Fibroblast of skin of right biceps (primary cell): ENCODE measurements at regions not wholly inside any gene's neighbourhood (a gene's known extent, or its start where the extent isn't known, plus 50 kb on each side); places are given as distances from the start of the nearest gene placed in this dataset.
"Not testable (repeated sequence)": the region's sequence is repeated elsewhere in the genome, so short reads cannot be mapped to it uniquely, and the experiment has no call there.

Experiments used
- DNase-seq: peaks from one replicate; pipeline ENCODE4 v3.0.0-alpha.2; 2013

DNA sequence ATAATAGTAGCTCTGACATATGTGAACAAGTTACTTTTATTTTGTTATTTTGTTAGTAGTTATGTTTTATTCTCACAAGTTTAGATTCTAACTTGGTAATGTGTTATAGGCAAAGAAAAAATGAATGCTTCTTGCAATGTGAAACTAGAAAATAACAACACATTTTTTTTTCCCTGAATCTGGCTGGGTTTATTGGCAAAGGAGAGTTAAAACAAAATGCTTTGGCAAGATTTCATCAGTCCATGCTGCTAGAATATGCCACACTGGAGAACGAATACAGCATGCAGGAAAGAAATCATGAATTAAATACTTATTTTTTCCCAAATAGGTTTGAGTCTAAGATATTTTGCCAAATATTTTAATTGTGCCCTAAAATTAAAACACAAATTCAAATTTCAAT lies 1048.1 kb upstream of the ACO1 start:
- DNase-seq, result no peak

DNA sequence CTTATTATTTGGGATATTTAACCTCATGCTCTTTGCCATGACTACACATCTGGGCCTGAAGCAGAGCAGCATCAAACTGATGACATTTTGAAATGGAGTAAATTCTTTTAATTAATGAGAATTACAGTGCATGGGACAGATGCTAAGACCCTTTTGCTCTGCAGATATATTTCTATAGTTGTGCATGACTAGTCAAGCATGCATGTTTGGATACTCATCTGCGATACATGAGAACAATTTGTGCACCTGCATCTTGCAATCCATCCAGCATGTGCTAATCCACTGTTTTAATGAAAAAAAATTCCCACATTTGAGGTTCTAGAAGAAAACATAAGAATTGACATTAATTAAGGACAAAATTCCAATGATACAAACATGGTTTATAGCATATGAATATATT lies 1047.6 kb upstream of the ACO1 start:
- no peak for DNase-seq

DNA sequence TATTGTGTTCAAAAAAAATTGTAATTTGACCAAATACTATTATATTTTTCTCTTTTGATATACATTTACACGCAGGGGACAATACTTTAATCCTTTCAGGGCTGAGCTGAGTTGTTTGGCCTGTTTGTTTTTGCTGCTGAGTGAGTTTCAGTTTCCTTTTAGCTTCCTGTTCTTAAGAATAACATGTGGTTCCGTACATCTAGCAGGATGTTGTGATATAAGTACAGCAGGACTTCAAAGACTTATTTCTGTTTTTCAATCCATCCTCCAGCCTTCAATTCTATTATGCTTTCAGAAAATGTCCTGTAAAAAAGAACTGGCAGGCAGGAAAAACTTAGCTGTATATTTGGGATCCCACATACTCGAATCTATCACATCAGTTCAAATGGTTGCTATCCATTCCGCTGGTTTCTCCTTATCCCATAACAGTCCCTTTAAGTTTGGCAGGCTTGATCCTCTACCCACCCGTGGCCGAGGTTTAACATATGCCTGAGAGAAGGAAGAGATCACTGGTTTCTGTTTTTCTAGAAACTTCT lies 1037.3 kb upstream of the ACO1 start:
- peak; percentile 10 for DNase-seq

DNA sequence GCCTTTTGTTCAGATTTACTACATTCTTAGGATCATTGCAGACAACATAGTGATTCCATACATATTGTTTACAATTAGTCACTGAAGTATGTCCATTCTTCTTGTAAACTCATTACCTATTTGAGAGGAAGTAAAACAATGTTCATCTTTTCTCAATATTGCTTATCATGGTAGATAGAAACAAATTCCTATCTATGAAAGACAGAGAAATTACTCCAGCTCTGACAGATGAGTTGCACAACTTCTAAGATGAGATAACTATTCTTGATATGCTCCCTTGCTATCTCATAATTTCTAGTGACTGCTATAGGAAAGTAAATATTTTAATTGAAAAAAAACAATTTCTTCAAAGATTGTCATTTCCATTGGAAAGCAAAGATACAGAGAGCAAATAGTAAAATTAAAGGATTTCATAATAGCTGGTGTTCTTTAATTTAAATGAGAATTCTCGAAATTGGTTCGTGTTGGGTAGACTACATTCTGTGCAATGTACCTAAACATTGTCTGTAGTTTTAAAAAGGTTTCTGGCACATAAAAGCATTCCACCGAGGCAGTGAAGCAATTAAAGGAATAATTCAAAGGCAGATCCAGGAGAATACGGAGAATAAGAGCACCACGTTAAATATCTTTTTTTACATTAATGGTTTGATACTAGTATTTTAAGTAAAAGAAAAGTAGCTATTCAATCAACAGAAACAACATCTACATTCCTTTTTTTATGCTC lies 1029.1 kb upstream of the ACO1 start:
- no peak for DNase-seq

DNA sequence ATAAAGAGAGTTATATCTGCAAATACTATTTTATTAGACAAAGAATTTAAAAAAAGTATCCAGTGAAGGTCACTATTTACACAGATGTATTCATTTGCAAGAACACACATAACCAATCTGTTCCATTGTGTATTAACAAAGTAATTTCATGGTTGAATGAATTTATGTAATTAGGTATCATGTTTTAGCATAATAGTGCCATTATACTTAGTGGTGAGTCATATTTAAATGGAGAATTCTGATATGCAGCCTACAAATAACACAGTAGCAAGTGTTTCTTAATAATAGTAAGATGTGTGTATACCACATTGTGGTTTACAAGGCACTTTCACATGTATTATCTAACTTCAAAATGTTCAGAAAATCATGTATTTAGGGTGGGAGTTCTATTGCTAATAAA lies 1028.5 kb upstream of the ACO1 start:
- DNase-seq, result no peak

DNA sequence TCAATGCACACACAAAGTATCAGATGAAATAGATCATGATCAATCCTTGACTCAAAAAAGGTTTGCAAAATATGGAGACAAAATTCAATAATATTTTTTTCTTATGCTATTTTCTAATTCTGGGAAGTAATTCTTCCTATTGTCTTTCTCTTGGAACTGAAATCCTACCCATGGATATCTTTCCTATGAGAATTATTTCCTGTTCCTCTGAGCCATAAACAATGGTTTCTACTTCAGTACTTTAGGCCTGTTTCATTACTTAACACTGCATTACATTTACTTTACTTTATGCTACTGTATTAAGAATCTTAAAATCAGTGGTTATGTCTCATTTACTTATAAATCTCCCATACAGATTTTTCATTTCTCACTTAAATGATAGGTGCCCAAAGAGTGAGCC lies 1025.4 kb upstream of the ACO1 start:
- DNase-seq, result no peak

DNA sequence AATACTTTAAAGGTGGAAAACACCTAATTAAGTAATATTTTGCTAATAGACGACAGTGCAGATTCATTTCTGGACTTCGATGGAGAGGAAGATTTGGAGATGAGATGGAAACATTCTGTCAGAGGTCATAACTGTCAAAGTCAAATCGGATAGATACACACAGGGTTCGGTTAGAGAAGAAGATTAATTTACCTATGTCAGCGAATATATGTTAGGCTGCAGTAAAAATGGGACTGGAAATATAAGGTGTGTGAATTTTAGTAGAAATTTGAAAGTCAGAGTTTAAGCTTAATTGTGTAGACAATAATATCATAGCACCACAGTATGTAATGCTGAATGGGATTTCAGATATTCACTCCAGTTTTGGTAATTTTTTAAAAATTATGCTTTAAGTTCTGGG lies 1020.3 kb upstream of the ACO1 start:
- no peak for DNase-seq

DNA sequence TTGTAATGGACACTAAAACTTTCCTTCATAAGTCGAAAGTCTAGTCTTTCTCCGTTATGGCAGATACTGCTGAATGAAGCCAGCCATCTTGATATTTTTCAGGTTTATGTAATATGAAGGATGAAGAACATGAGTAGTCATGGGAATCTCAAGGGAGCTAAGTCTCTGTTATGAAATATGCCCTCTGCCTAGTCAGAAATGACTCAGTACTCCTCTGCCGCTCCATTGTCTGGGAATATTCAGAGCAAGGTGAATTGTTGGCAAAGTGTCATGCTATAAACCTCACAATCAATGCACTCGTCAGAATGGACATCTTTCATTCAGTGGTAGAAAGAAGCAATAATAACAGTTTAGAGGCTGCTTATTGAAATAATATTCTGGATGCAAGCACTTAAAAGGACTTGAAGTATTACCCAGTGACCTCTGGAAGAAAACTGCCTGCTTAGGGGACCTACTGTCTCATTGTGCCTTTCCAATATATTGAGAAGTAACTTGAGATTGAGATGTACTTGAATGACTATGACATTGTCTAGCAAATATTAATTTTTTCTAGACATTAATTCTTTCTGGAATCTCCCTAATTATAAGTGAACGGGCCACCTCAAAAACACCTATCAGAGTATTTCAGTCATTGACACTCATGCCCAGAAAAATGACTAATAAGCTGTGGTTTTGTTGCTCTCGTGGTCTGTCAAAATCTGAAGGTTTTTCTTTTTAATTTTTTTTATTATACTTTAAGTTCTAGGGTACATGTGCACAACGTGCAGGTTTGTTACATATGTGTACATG lies 1011.5 kb upstream of the ACO1 start:
- no peak for DNase-seq

DNA sequence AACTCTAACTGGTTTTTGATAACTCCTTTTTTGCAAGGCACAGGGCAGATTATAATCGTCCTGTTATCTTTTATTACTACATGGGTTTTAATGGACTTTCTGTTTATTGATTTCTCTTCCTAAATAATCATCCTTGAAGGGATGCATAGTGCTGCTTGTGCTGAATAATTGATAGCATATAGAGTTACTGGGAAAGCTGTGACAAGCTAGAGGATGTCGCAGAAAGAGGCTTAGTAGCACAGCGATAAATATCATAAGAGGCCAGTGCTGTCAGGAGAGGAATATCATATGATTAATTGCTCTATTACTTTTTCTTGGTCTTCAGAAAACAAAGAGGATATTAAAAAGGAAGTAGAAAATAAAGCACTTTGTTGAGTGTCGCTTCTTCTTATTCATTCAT lies 1007.1 kb upstream of the ACO1 start:
- no peak for DNase-seq

DNA sequence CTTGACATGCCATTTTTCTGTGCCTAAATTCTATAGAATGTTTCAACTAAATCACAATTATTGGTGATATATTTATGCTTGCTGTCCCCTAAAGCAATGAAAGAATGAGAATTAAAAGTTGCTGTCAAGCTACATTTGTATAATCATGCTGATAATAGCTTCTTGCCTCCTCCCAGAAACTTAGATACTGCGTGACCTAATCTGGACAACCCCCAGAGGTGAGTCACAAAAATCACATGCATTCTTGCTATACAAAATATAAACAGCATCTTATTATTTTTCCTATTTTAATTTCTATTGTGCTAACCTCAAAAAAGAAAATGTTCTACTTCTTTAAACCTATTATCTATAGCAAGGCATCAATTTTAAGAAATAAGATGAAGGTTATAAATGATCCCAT lies 995.8 kb upstream of the ACO1 start:
- no peak for DNase-seq

DNA sequence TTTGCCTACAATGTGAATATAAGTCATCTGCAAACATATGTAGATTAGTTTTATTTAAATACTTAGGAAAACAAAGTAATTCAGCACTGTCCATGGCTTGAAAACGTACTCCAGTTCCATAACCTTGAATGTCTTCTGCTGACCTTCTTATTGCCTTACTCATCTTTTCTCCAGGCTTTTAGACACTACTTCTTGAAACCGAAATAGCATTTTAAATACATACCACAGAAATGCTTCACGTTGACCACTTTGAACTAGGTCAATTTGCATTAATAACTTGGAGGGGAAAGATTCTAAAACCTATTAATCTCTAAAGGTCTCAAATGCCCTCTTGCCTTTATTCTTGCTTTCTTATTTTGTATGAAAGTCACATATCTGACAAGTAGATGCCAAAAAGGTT lies 995.4 kb upstream of the ACO1 start:
- no peak for DNase-seq

DNA sequence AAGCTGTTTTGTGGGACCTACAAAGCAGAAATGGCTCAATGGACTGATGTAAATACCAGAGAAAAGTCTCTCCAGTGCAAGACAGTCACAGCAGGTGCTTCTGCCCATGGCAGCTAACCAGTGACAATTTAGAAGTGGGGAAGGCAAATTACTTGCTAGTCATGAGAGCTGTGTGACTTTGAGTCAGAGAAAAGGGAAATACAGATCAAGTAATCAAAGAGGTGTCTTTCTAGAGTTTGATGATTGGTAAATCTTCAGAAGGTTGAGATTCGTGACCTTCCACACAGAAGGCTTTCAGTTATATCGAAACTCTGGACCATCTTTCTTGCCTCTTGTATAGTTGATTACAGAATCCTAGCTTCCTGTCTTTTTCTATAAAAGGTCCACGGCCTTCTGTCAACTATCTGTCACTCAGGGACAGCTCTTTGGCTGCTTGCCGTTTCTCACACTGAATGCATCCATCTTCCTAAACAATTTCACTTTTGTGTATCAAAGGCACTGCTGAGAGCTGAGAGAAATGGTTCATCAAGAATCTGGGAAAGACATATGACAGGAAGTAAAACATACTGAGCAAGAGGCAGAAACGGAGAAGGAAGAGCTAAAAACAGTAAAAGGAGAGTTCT lies 993.9 kb upstream of the ACO1 start:
- DNase-seq, result no peak

DNA sequence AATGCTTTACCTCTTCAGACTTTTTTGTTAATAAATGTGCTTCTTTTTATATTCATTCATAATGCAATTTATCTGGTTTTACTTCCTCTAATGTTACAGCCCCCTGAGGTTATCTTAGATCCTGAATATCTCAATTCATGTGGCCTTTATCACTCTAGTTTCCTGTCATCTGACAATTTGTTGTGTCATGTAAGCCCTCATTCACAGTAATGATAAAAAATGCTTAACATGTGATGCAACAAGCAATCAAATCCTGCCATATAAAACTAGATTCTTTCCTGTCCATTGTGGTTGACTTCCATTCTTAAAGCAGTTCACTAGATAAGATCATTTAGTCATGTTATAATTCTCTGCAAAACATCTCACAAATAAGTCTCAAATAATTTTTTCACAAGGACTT lies 991.2 kb upstream of the ACO1 start:
- DNase-seq, result no peak

DNA sequence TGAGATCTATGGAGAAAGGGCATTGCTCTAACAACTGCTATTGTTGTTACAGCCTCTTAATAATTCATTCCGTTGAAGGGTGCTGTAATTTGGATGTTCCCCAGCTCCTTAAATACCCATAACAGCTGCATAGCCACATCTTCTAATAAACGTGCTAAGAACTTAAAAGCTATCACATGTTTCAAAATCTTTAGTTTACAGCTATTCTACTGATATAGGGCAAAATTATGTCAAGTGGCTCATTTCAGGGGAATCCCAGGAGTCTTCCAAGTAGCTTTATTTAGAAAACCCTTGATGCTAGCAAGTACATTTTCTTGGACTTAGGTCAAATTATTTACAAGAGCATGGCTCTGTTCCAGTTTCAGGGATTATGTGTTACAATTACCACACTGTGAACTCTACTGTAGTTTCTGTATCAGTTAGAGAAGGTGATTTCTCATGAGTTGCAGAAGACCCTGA lies 990.4 kb upstream of the ACO1 start:
- DNase-seq, result peak; percentile 1

DNA sequence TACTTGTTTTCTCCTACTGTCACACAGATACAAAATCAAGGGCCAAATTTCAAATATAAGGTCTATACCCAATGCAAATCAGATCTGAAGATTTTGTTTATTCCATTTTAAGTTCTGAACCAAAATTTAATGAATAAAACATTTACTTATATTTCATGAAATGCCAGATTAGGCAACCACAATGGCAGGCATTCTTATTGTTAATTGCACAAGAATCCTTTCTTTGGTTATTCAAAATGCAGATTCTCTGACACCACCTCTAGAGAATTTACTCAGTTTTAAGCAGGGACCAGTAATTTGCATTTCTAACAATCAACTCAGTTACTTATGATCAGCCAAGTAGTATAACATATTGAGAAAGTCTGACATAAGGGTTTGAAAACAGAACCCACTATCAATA lies 972.4 kb upstream of the ACO1 start:
- DNase-seq, result no peak

DNA sequence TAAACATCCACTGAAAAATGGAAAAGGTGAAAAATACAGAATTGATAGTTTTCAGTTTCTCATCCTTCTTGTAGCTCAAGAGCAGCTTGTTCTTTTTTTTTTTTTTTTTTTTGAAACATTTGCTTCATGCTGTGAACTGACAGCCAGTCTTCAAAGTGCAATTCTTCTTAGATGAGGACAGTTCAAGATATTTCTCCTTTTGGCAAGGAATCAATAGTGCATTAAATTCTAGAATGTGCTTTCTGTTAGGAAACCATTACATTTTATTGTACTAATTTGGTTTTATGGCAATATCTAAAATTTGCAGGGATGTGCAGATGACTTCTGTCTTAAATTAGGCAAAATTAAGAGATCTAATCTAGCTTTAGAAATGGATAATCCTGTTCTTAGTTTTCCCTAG lies 969.3 kb upstream of the ACO1 start:
- no peak for DNase-seq

DNA sequence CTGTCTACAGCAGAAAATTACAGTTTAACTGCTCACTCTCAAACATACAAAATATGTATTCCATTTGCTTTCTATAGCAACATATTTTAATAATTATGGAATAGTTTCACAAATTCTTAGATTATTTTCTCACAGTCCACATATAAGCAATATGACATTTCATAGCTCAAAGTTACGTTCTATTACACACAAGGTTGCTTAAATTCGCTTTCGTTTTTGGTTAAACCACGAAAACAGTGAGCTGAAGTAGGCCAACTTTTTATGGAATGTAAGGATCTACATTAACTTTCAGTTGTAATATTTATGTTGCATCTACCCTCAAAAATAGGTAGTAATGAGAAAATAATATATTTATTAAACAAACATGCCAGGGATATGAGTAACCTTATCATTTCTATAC lies 966.0 kb upstream of the ACO1 start:
- no peak for DNase-seq

DNA sequence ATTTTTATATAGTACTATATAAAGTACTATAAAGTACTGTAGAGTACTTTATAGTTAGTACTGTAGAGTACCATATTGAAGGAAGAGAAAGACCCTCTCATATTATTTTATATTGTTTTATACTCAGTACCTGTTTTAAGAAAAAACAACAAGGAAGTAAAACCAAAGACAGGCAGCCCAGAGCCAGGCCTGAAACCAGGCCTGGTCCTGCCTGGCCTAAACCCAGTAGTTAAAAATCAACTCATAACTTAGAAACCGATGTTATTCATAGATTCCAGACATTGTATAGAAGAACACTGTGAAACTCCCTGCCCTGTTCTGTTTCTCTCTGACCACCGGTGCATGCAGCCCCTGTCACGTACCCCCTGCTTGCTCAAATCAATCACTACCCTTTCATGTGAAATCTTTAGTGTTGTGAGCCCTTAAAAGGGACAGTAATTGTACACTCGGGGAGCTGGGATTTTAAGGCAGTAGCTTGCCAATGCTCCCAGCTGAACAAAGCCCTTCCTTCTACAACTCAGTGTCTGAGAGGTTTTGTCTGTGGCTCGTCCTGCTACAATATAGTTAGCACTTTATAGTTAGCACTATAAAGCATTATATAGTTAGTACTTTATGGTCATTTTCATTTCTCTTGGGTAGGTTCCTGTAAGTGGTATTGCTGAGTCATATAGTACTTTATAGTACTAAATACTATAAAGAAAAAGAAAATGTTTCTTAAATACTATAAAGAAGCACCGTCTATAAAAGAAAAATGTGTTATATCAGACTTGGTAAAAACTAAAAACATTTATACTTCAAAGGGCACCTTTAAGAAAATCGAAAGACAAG lies 940.6 kb upstream of the ACO1 start:
- DNase-seq, result not testable (repeated sequence)

DNA sequence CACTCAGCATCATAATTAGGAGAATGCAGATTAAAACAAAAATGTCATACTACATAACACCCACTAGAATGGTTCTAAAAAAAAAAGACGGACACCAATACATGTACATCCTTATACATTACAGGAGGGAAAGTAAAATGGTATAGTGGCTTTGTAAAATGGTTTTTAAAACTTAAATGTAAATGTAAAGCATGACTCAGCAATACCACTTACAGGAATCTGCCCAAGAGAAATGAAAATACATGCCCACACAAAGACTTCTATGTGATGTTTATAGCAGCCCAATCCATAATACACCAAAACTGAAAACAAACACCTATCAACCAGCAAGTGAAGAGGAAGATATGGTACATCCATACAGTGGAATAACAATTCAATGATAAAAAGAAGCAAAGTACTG lies 939.1 kb upstream of the ACO1 start:
- DNase-seq, result no peak

DNA sequence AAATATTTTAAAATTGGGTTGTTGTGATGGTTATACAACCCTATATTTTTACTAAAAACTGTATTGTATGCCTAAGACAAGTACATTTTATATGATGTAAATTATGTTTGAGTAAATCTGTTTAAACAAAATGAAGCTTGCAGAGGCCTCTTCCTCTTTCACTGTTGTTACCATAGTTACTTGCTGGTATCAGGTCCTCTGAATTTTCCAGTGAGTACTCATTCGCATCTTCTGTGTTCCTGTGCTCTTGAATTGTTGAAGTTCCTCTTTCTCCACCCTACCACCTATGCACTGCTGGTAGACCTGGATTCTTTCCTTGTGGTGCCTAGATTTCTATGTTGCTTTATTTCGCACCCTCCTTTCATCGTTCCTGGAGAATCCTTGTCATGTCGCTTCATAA lies 938.5 kb upstream of the ACO1 start:
- DNase-seq, result no peak

DNA sequence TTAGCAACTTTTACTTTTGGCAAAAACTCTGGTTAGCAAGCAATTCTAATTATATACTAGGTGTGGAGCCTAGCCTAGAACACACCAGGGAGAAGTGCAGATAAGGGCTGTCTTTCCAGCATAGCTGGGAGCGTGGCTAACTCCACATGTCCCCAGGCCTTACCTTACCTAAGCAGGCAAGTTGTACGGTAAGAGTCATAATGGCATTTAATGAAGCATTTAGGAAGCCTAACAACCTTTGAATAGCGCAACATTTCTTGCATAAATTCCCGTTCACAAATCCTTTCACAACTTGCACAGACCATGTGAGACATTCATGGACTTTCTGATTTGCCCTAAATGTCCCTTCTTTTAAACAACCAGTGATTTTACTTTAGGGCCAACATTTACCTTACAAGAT lies 917.4 kb upstream of the ACO1 start:
- DNase-seq, result no peak

DNA sequence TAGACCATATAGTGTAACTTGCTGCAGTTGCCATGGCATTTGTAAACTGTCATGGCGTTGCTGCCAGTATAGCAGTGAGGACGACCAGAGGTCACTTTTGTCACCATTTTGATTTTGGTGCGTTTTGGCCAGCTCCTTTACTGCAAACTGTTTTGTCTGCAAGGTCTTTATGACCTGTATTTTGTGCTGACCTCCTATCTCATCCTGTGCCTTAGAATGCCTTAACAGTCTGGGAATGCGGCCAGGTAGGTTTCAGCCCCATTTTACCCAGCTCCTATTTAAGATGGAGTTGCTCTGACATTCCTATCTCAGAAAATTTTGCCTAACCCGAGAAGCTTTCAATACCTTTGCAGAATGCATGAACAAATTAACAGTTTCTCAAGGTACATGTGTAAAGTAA lies 914.4 kb upstream of the ACO1 start:
- no peak for DNase-seq

DNA sequence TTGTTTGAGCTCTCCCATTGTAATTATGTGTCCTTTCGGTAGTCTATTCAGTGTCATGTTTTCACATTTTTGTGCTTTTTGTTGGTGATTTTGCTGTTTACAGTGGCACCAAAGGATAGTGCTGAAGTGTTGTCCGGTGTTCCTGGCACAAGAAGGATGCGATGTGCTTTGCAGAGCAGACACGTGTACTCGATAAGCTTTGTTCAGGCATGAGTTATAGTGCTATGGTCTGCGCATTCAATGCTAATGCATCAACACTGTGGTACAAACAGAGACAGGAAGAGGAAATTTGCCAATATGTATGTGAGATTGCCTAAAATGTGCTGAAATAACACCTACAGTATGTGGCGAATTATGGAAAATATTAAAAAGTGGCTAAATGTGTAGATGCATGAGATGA lies 913.4 kb upstream of the ACO1 start:
- DNase-seq, result no peak
